ENCODE measurements at regions not wholly inside any gene's neighbourhood (a gene's known extent, or its start where the extent isn't known, plus 50 kb on each side); places are given as distances from the start of the nearest gene placed in this dataset.
"Not testable (repeated sequence)": the region's sequence is repeated elsewhere in the genome, so short reads cannot be mapped to it uniquely, and the experiment has no call there.

DNA sequence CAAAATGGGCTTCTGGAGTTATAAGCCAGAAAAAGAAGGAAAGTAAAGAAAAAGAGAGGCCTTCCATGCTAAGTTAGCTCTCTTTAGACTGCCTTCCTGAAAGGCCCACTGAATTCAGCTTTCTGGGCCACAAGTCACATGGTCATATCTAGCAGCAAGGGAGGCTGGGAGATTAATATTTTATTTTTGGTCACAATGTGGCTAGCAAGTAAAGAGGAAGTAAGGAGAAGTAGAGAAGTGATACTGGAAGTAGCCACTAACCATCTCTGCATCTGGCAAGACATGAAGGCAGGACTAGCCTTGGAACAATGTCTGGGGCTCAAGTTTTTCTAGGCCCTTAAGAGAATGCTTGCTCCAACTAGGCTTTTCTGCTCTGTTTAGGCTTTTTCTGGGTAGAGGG, 81.8 kb upstream of the UBE2E1 start:
- DNase-seq, result no peak

DNA sequence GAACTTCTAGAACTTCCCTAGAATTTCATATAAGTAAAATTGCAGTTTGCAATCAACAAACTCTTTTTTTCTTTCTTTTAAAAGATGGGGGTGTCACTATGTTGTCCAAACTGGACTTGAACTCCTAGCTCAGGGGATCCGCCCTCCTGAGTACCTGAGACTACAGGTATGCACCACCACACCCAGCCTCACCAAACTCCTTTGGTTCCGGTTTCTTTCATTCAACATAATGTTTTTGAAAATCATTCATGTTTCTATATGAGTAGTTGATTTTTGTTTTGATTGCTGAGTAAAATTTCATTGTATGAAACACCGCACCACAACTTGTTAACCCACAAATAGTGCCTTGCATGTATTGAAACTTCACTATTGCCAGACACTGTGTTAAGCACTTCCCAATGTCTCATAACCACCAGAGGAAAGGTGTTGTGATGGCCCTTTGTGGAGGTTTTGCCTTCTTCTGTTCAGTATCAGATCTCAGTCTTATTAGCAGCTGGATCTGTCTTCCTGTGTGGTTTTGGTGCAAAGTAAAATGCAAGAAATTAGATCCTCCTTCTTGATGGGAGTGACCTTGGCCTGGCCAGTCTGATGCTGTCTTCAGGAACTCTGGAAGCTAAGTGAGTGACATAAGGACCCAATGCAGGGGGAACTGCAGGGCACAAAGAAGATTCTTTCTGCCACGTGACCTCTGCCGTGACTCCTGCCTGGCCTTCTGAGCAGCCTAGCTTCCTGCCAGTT, 78.8 kb upstream of the UBE2E1 start:
- DNase-seq (peak in 1 of 2 donors; percentile 4), ATAC-seq (peak in 2 of 3 donors; percentile 21 to 41)
- TF ChIP-seq, protein P1, sequence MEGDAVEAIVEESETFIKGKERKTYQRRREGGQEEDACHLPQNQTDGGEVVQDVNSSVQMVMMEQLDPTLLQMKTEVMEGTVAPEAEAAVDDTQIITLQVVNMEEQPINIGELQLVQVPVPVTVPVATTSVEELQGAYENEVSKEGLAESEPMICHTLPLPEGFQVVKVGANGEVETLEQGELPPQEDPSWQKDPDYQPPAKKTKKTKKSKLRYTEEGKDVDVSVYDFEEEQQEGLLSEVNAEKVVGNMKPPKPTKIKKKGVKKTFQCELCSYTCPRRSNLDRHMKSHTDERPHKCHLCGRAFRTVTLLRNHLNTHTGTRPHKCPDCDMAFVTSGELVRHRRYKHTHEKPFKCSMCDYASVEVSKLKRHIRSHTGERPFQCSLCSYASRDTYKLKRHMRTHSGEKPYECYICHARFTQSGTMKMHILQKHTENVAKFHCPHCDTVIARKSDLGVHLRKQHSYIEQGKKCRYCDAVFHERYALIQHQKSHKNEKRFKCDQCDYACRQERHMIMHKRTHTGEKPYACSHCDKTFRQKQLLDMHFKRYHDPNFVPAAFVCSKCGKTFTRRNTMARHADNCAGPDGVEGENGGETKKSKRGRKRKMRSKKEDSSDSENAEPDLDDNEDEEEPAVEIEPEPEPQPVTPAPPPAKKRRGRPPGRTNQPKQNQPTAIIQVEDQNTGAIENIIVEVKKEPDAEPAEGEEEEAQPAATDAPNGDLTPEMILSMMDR (IDR thresholded peaks at IDR 0.05), result no peak
- intact Hi-C loops (cut with micrococcal nuclease), result no loop called here
- 63% methylated on average over 3 of the region's 5 CpGs for WGBS (ENCODE audit: insufficient coverage)
- Mint-ChIP-seq H3K4me3 (no peak overlapping the region), H3K27ac (no peak overlapping the region), H3K4me1 (peaks cover 9 to 19% of the 10 kb centered on the region in 2 donors), H3K27me3 (ENCODE audit: low read depth in 2 of 2) (no peaks in the 10 kb centered on the region), H3K36me3 (no peaks in the 10 kb centered on the region), H3K9me3 (peaks cover 0 to 2% of the 10 kb centered on the region in 2 donors)
- Histone ChIP-seq H3K27me3 (ENCODE audit: control insufficient read depth, insufficient read depth, low read length) (no peaks in the 10 kb centered on the region), H3K9me3 (ENCODE audit: control insufficient read depth, insufficient read depth, low read length) (no peaks in the 10 kb centered on the region), H3K4me1 (ENCODE audit: control insufficient read depth, insufficient read depth, low read length) (peaks cover 8% of the 10 kb centered on the region), H3K27ac (ENCODE audit: low read length) (no peak overlapping the region), H3K36me3 (ENCODE audit: control insufficient read depth, insufficient read depth, low read length) (no peaks in the 10 kb centered on the region), H3K4me3 (ENCODE audit: low read length) (no peak overlapping the region)

More for the DNA sequence above, 81.8 kb upstream of the UBE2E1 start:
- no peak for ATAC-seq
- Histone ChIP-seq H3K9me3 (ENCODE audit: control insufficient read depth, insufficient read depth, low read length) (no peaks in the 10 kb centered on the region), H3K4me1 (ENCODE audit: control insufficient read depth, insufficient read depth, low read length) (peaks cover 8% of the 10 kb centered on the region), H3K36me3 (ENCODE audit: control insufficient read depth, insufficient read depth, low read length) (no peaks in the 10 kb centered on the region), H3K27ac (ENCODE audit: low read length) (no peak overlapping the region), H3K4me3 (ENCODE audit: low read length) (no peak overlapping the region), H3K27me3 (ENCODE audit: control insufficient read depth, insufficient read depth, low read length) (no peaks in the 10 kb centered on the region)
- peaks cover 0 to 2% of the 10 kb centered on the region in 2 donors for H3K9me3 Mint-ChIP-seq
- TF ChIP-seq, protein P1 (IDR thresholded peaks at IDR 0.05), result no peak
- no peaks in the 10 kb centered on the region for H3K36me3 Mint-ChIP-seq
- peaks cover 9 to 19% of the 10 kb centered on the region in 2 donors for H3K4me1 Mint-ChIP-seq
- H3K27ac Mint-ChIP-seq, result no peak overlapping the region
- H3K27me3 Mint-ChIP-seq (ENCODE audit: low read depth in 2 of 2), result no peaks in the 10 kb centered on the region
- no peak overlapping the region for H3K4me3 Mint-ChIP-seq
- intact Hi-C loops (cut with micrococcal nuclease), result no loop called here

DNA sequence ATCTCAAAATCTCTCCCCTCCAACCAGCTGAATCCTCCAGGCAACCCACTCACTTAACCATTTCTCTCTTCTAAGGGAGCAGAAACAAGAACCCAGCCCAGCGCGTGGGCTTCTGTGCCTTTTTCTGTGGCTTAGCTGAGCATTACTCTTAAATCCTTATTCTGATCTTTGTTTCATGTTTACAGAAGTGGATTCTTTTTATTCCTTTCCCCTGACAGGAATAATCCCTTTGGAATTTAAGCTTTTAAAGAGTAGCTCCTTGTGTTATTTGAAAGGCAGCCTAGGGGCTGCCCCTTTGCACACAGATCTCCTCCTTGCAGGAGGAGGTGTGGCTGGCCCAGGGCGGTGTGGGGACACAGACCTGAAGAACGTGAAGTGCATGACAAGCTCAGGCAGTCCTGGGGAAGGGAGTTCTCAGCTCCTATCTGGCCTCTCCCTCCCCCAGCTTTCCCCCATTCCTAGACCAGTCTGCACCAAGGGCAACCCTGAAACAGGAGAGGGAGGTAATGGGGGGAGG, 77.1 kb upstream of the UBE2E1 start:
- Mint-ChIP-seq H3K9me3 (peaks cover 0 to 2% of the 10 kb centered on the region in 2 donors), H3K36me3 (no peaks in the 10 kb centered on the region), H3K27ac (no peak overlapping the region), H3K4me1 (peaks cover 9 to 19% of the 10 kb centered on the region in 2 donors), H3K27me3 (ENCODE audit: low read depth in 2 of 2) (no peaks in the 10 kb centered on the region), H3K4me3 (no peak overlapping the region)
- intact Hi-C loops (cut with micrococcal nuclease), result no loop called here
- H3K27ac ChIP-seq (ENCODE audit: low read length), result no peak overlapping the region
- ATAC-seq, result no peak
- H3K4me3 ChIP-seq (ENCODE audit: low read length), result no peak overlapping the region
- no peaks in the 10 kb centered on the region for H3K36me3 ChIP-seq (ENCODE audit: control insufficient read depth, insufficient read depth, low read length)
- peaks cover 8% of the 10 kb centered on the region for H3K4me1 ChIP-seq (ENCODE audit: control insufficient read depth, insufficient read depth, low read length)
- 97% methylated on average over 4 of the region's 4 CpGs for WGBS (ENCODE audit: insufficient coverage)
- TF ChIP-seq, protein P1 (IDR thresholded peaks at IDR 0.05), result no peak
- H3K9me3 ChIP-seq (ENCODE audit: control insufficient read depth, insufficient read depth, low read length), result no peaks in the 10 kb centered on the region
- DNase-seq, result no peak
- H3K27me3 ChIP-seq (ENCODE audit: control insufficient read depth, insufficient read depth, low read length), result no peaks in the 10 kb centered on the region

DNA sequence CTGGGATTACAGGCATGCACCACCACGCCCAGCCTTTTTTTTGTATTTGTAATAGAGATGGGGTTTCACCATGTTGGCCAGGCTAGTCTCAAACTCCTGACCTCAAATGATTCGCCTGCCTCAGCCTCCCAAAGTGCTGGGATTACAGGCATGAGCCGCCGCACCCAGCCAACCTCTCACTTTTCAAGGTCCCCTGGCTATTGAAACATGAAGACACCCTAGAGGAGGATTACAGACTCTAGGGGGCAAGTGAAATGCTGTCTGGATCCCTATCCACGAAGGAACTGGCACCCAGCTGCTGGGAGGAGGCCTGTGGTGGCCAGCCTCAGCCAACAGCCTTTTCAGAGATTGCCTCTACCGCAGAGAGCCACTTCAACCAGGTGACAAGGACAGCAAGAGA, 76.4 kb upstream of the UBE2E1 start:
- WGBS (ENCODE audit: insufficient coverage), result 95% methylated on average over 6 of the region's 6 CpGs

More for the DNA sequence above, 76.4 kb upstream of the UBE2E1 start:
- H3K9me3 ChIP-seq (ENCODE audit: control insufficient read depth, insufficient read depth, low read length); H3K4me1 ChIP-seq (ENCODE audit: control insufficient read depth, insufficient read depth, low read length); ATAC-seq; H3K9me3 Mint-ChIP-seq; H3K27ac Mint-ChIP-seq; H3K27me3 ChIP-seq (ENCODE audit: control insufficient read depth, insufficient read depth, low read length); H3K4me3 Mint-ChIP-seq; H3K27ac ChIP-seq (ENCODE audit: low read length); H3K36me3 ChIP-seq (ENCODE audit: control insufficient read depth, insufficient read depth, low read length); DNase-seq; intact Hi-C loops (cut with micrococcal nuclease); H3K36me3 Mint-ChIP-seq; H3K4me3 ChIP-seq (ENCODE audit: low read length); H3K27me3 Mint-ChIP-seq (ENCODE audit: low read depth in 2 of 2): not testable (repeated sequence)
- H3K4me1 Mint-ChIP-seq, result peaks cover 9 to 14% of the 10 kb centered on the region in 2 donors

Measured in natural killer cell (primary cell).